WTC11 (cell line): ENCODE measurements at regions not wholly inside any gene's neighbourhood (a gene's known extent, or its start where the extent isn't known, plus 50 kb on each side); places are given as distances from the start of the nearest gene placed in this dataset.

ENCODE experiments used
- CTCF ChIP-seq: fragments of 200-600 bp; IDR thresholded peaks from 2 replicates; pipeline ENCODE4 v1.8.0; 2022; ENCODE audit warnings: antibody characterized with exemption
- ZNF219 ChIP-seq: sonication (generic); formaldehyde crosslinking; IDR thresholded peaks from 2 replicates; pipeline ENCODE4 v1.8.0; 2023; ENCODE audit warnings: missing genetic modification reagents, mild to moderate bottlenecking, borderline replicate concordance

- no peak for TF ChIP-seq CTCF
- TF ChIP-seq ZNF219 (CRISPR knock-in tag), result no peak
Observed at GRCh38 chr2:214649440-214650205, 159.9 kb downstream of the BARD1 start.
